ENCODE measurements at regions not wholly inside any gene's neighbourhood (a gene's known extent, or its start where the extent isn't known, plus 50 kb on each side); places are given as distances from the start of the nearest gene placed in this dataset.

DNA sequence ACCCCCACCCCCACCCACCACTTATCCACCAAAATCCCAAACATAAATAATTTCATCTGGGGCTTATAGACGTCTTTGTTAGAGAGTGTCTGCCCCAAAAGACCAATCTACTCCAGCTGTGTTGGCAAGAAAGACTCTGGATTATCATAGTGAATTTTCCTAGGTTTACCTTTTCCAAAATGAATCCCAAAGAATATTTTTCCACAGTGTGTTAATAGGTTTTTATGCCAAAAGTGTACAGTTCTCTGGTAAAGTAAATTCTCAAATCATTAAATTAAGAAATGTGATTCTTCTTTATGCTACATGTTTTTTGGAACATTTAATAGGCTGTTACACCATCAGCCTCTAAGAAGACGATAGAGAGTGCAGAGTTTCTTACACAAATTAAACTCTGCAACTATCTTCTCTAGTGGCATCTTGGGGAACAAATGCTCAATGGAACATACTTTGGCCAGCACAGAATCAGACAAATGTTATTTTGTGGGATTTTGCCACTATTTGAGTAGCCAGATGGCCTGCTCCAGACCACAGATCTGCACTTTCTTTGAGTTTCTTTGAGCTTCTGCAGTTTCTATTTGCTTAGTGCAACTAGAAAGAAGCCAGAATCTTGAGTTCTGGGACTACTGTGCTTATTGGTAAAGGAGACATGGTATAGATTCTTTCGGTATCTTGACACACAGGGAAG lies 206.0 kb downstream of the KIT start:
- Mint-ChIP-seq H3K27ac (ENCODE audit: unreplicated experiment) (no peak overlapping the region), H3K4me3 (no peak overlapping the region), H3K4me1 (no peaks in the 10 kb centered on the region), H3K36me3 (ENCODE audit: low read depth) (no peaks in the 10 kb centered on the region), H3K9me3 (no peaks in the 10 kb centered on the region), H3K27me3 (ENCODE audit: low read depth) (peaks cover 3% of the 10 kb centered on the region)
- TF ChIP-seq, protein P1, sequence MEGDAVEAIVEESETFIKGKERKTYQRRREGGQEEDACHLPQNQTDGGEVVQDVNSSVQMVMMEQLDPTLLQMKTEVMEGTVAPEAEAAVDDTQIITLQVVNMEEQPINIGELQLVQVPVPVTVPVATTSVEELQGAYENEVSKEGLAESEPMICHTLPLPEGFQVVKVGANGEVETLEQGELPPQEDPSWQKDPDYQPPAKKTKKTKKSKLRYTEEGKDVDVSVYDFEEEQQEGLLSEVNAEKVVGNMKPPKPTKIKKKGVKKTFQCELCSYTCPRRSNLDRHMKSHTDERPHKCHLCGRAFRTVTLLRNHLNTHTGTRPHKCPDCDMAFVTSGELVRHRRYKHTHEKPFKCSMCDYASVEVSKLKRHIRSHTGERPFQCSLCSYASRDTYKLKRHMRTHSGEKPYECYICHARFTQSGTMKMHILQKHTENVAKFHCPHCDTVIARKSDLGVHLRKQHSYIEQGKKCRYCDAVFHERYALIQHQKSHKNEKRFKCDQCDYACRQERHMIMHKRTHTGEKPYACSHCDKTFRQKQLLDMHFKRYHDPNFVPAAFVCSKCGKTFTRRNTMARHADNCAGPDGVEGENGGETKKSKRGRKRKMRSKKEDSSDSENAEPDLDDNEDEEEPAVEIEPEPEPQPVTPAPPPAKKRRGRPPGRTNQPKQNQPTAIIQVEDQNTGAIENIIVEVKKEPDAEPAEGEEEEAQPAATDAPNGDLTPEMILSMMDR (conservative IDR thresholded peaks at IDR 0.05) = no peak
- DNase-seq (ENCODE audit: low read depth, low spot score) = no peak

DNA sequence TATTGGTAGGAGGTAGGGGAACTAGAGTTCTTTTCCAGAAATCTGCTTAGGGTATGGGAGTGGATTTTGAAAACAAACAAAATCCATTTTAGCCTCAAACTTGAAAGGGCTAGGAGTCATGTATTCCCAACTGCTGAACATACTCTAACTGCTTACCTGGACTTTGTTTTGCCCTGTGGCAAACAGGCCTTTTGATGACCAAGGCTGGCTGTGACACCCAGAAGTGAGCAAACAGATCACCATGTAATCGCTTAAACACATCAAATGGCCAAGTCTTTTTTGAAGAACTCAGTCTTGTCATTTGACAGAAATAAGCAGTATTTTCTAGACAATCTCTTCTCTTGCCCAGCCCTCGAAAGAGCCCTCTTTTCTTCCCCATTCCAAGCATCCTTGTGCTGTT lies 203.4 kb downstream of the KIT start:
- Mint-ChIP-seq H3K9me3 (no peaks in the 10 kb centered on the region), H3K27me3 (ENCODE audit: low read depth) (peaks cover 7% of the 10 kb centered on the region), H3K36me3 (ENCODE audit: low read depth) (no peaks in the 10 kb centered on the region), H3K27ac (ENCODE audit: unreplicated experiment) (no peak overlapping the region), H3K4me1 (no peaks in the 10 kb centered on the region), H3K4me3 (no peak overlapping the region)
- TF ChIP-seq, protein P1 (conservative IDR thresholded peaks at IDR 0.05) = no peak
- no peak for DNase-seq (ENCODE audit: low read depth, low spot score)

DNA sequence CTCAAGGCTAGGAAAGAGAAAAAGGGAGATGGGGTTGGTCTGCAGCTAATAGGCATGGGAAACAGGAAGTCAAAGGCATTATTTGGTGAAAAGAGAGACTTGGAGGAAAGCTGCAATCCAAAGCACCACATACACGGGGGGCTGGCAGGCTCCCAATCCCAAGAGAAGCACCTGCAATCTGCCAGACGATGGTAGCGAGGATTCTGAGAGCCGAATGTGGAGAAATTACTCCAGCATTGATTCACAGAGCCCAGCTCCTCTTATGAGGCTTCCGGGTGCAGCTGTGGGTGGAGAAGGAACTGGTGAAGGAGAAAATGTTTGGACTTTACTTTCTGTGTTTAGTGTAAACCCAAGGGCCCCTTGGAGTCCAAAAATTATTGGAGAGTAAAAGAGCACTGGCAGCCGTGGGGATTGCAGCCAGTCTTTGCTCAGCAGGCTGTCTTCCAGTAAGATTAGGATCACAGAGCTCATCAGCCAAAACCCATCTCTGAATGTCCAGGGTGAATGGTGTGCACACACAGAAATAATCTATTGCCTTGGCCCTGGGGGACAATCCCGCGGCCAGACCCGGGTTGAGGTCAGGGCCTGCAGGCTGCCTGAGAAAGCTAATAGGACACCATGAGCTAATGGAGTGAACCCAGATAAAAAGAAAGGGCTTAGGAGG lies 197.6 kb downstream of the KIT start:
- Mint-ChIP-seq H3K9me3 (no peaks in the 10 kb centered on the region), H3K4me1 (no peaks in the 10 kb centered on the region), H3K4me3 (no peak overlapping the region), H3K27ac (ENCODE audit: unreplicated experiment) (no peak overlapping the region), H3K27me3 (ENCODE audit: low read depth) (peaks cover 7% of the 10 kb centered on the region), H3K36me3 (ENCODE audit: low read depth) (no peaks in the 10 kb centered on the region)
- TF ChIP-seq, protein P1 (conservative IDR thresholded peaks at IDR 0.05) = no peak
- no peak for DNase-seq (ENCODE audit: low read depth, low spot score)

DNA sequence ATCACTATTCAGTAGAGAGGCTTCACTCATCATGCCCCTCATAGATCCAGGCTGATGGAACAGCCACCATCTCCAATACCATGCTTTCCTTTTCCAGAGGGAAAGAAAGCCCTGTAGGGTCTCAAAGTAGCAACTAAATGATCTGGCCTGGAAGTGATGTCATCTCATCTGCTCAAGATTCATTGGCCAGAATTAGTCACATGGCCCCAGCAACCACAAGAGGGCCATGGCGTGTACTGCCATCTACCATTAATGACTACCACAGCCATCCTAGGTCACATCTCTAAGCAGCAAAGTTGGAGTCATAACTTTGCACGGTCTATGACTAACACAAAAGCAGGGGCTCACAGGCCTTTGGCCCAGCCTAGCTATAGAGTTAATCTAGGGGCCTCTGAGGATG lies 194.8 kb downstream of the KIT start:
- Mint-ChIP-seq H3K4me3 (no peak overlapping the region), H3K27ac (ENCODE audit: unreplicated experiment) (no peak overlapping the region)
- TF ChIP-seq, protein P1 (conservative IDR thresholded peaks at IDR 0.05) = no peak

DNA sequence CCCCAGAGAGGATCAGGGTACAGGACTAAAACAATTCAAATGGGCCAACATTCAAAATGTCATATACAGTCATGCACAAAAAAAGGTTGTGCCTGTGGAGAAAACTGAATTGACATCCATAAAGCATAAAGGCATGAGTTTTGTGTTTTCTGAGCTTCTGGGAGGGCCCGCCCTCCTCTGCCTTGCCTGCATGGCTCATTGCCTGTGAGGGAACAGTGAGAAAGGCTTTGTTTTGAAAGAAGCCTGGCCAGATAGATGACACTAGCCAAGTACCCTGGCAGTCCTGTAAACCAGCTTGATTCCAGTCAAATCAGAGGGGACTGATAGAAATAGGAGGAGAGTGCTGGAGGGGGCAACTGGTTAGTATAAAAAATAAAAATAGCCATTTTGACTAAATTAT lies 194.3 kb downstream of the KIT start:
- Mint-ChIP-seq H3K4me1 (no peaks in the 10 kb centered on the region), H3K27ac (ENCODE audit: unreplicated experiment) (no peak overlapping the region), H3K9me3 (no peaks in the 10 kb centered on the region), H3K4me3 (no peak overlapping the region), H3K27me3 (ENCODE audit: low read depth) (no peaks in the 10 kb centered on the region), H3K36me3 (ENCODE audit: low read depth) (no peaks in the 10 kb centered on the region)
- TF ChIP-seq, protein P1 (conservative IDR thresholded peaks at IDR 0.05) = no peak
- DNase-seq (ENCODE audit: low read depth, low spot score) = no peak

More for the DNA sequence above, 194.8 kb downstream of the KIT start:
- H3K27me3 Mint-ChIP-seq (ENCODE audit: low read depth) = peaks cover 3% of the 10 kb centered on the region
- no peaks in the 10 kb centered on the region for H3K9me3 Mint-ChIP-seq
- H3K4me1 Mint-ChIP-seq = no peaks in the 10 kb centered on the region
- DNase-seq (ENCODE audit: low read depth, low spot score) = no peak
- no peaks in the 10 kb centered on the region for H3K36me3 Mint-ChIP-seq (ENCODE audit: low read depth)

Measured in neural crest cell (in vitro differentiated cells).